Urinary bladder (tissue), 3 donors: ENCODE measurements at regions not wholly inside any gene's neighbourhood (a gene's known extent, or its start where the extent isn't known, plus 50 kb on each side); places are given as distances from the start of the nearest gene placed in this dataset.
"Not testable (repeated sequence)": the region's sequence is repeated elsewhere in the genome, so short reads cannot be mapped to it uniquely, and the experiment has no call there.

Source experiments
- DNase-seq: peaks from one replicate; pipeline ENCODE4 v3.0.0-alpha.2; 2015; ENCODE audit errors: extremely low spot score
- H3K27ac ChIP-seq: one replicate; pipeline ENCODE4 v1.5.1; 2013; ENCODE audit warnings: low read depth, mild to moderate bottlenecking, moderate library complexity
- H3K36me3 ChIP-seq: one replicate; pipeline ENCODE4 v1.6.1; 2013; ENCODE audit warnings: mild to moderate bottlenecking, moderate library complexity; ENCODE audit not compliant: insufficient read depth
- H3K4me1 ChIP-seq: one replicate; pipeline ENCODE4 v1.6.1; 2013; ENCODE audit warnings: mild to moderate bottlenecking, moderate library complexity; ENCODE audit not compliant: insufficient read depth
- H3K4me3 ChIP-seq: one replicate; pipeline ENCODE4 v1.5.1; 2013; ENCODE audit warnings: low read depth, low read length
- WGBS: extraction: QIAGEN DNeasy Blood & Tissue Kit; methylation state at CpG from one replicate; pipeline ENCODE4 v1.1.7; 2013; 5-methylcytosine and 5-hydroxymethylcytosine counted together
- donor health status: healthy with polysubstance abuse.
- donor health status: healthy.

DNA sequence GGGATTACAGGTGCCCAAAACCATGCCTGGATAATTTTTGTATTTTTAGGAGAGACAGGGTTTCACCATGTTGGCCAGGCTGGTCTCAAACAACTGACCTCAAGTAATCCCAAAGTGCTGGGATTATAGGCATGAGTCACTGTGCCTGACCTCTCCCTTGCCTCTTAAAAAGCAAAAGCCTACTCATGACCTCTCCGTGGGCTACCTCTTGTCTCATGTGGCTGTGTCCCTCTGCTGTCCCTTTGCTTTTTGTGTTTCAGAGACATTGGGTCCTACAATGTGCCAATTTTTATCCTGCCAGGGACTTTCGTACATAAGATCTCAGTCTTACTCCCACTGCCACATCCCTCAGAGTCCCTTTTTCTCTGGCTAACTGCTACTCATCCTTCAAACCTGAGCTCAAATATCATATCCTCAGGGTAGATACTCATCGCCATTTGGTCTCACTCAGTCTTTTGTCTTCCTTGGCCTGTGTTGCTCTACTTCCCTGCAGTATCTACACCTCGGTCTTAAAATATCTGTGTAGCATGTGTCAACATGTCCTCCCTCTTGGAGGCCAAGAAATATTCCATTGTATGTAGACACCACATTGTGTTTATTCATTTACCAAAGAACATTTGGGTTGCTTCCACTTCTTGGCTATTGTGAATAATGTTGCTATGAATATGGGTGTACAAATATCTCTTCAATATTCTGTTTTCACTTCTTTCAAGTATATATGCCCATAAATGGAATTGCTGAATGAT, 465.0 kb upstream of the KLF6 start:
- WGBS = 89% methylated on average over 4 of the region's 4 CpGs
- no peak overlapping the region for H3K4me3 ChIP-seq
- H3K27ac ChIP-seq = no peak overlapping the region
- no peaks in the 10 kb centered on the region for H3K36me3 ChIP-seq
- no peak for DNase-seq
- peaks cover 2% of the 10 kb centered on the region for H3K4me1 ChIP-seq

DNA sequence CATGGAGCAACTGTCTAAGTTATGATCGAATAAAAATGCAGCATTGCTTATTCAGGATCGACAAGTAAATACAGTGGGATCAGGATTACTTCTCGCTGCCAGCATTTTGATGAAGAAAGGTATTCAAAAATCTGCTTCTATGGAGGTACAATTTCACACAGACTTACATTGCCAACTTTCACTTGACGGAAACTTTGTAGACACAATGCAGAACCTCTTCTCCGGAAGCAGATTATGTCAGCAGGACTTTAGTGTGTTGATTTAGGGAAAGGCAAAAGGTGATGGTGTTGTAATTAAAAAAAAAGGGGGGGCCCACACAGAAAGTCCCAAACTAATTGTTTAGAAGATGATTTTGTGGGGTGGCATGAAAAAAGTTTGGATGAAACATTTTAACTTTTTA, 462.4 kb upstream of the KLF6 start:
- Histone ChIP-seq H3K27ac (no peak overlapping the region), H3K36me3 (no peaks in the 10 kb centered on the region), H3K4me1 (peaks cover 5% of the 10 kb centered on the region), H3K4me3 (no peak overlapping the region)
- WGBS = 84% methylated on average over 5 of the region's 5 CpGs
- DNase-seq = no peak

DNA sequence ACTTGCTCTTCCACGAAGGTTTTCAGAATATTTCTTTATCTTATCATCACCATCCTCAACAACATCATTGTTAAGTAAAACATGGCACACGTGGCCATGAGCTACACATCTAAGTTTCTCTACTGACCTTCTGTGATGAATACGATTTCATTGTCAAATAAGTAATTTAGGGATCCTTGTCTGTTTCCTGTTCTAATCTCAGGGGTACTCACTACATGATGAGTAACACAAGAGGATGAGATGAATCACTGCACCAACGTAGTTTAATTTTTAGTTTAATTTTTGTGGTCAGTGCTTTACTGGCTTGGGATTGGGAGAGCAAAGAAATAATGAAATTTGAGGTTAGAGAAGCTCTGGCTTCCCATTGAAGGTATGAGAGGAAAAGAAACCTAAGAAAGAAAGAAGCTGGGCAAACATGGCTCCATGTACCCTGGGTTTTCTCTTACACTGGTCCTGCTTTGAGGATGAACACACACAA, 461.9 kb upstream of the KLF6 start:
- DNase-seq = no peak
- no peak overlapping the region for H3K27ac ChIP-seq
- peaks cover 5% of the 10 kb centered on the region for H3K4me1 ChIP-seq
- 37% methylated on average over 4 of the region's 4 CpGs for whole genome bisulfite sequencing
- no peak overlapping the region for H3K4me3 ChIP-seq
- no peaks in the 10 kb centered on the region for H3K36me3 ChIP-seq

DNA sequence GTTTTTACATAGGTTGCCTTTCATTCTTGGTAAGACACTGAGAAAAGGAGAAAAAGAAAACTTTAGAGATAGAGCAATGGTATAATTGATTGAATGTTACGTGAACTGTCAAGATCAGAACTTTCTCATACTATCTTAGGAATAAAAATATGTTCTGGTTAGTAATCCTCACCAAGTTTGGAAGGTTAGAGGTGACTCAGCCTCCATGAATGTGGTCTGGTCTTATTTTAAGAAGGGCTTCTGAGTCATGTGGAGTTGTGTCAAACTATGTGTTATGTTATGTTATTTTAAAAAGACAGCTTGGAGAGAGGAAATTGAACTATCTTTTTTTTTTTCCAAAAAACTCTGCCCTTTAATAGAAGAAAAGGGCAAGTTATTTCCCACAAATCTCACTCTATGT, 458.6 kb upstream of the KLF6 start:
- H3K27ac ChIP-seq = no peak overlapping the region
- whole genome bisulfite sequencing = 28% methylated on average over 1 of the region's 1 CpG
- no peaks in the 10 kb centered on the region for H3K36me3 ChIP-seq
- H3K4me1 ChIP-seq = peaks cover 3% of the 10 kb centered on the region
- H3K4me3 ChIP-seq = no peak overlapping the region
- DNase-seq = no peak

DNA sequence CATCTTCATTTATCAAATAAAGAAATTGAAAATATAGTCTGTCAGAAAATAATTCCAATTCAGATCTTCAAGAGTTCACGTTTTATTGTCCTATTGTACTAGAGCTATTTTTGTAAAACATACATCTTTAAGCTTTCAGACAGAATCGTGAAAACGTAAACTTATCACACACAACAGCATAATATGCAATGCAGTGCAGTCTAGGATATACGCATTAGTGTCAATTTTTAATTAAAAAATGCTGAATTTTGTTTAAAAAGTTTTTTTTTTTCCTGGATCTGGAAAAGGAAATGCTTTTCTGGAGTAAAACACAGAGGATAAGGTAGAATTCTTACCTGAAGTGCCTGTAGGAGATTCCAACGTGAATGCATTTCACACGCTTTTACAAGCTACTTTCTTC, 458.2 kb upstream of the KLF6 start:
- no peak overlapping the region for H3K4me3 ChIP-seq
- no peak for DNase-seq
- peaks cover 3% of the 10 kb centered on the region for H3K4me1 ChIP-seq
- 55% methylated on average over 6 of the region's 6 CpGs for WGBS
- peak overlapping the region; percentile 18 for H3K27ac ChIP-seq
- H3K36me3 ChIP-seq = no peaks in the 10 kb centered on the region

DNA sequence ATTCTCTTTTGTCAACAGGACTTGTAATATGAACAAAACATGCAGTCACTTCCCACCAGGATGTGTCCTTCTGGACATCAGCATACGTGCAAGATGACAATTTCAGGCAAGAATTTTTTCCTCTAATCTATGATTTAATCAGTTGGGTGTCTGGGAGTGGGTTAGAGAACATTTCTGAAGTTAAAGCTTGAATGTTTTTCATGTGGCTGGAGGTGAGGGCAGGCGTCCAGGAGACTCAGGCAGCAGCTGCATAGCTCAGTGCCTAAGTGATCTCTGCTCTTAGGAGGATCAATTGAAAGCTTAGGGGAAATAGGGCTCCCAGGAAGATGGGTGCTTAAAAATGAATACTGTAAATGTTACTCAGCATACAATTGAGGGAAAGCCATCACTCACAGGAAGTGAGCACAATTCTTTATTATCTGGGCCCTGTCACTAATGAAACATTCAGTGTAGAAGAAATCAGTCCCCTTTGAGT, 457.6 kb upstream of the KLF6 start:
- no peaks in the 10 kb centered on the region for H3K36me3 ChIP-seq
- peaks cover 3% of the 10 kb centered on the region for H3K4me1 ChIP-seq
- H3K4me3 ChIP-seq = no peak overlapping the region
- peak overlapping the region; percentile 18 for H3K27ac ChIP-seq
- DNase-seq = no peak
- 17% methylated on average over 2 of the region's 2 CpGs for WGBS

DNA sequence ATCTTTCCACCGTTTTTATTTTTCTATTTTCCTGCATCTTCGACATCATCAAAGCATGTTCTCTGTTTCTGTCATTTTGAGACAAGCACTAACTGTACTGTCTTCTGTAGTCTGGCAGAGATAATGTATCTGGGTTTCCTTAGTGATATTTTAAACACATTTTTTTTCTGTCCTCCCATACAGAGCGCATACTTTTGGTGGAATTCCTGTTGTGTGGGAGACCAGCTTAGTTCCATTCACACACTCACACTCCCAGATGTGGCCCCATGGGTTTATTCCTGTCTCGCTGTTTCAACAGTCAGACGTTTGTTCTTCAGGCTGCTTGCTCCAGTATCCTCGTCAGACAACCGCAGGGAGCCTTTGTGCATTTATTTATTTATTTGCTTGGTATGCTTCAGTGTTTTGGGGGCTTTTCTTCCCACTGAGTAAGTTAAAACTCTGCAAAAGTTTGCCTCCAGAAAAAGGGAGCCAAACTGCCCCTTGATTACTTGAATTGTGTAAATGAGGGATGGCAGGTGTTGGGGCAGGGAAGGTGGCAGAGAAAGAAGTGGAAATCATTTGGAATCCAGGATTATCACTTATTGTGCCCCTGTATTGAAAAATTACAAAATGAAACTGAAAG, 456.8 kb upstream of the KLF6 start:
- WGBS = 13% methylated on average over 7 of the region's 7 CpGs

DNA sequence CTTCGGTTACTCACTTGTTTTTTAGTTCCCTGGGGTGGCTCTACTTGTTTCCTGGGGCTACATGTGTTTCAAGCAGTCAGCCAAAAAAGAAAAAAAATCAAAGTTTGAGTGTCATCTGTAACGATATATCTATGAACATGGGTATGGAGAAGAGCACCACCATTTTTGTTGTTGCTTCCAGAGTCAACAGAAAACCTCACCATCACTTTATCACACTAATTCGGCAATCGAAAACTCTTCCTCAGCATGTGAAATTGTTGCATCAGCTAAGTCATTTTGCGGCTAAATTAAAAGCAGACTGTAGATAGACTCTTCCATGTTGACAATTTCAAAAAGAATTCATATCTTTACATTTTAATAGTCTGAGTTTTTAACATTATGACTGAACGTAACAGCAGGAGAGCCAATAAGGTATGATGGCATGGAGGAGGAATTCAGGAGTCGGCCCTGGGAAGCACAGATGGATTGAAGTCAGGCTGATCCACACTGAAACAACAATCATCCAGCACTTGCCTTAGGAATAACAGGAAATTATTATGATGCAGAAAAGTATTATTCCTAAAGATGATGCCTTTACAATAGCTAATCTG, 455.7 kb upstream of the KLF6 start:
- Histone ChIP-seq H3K4me1 (peaks cover 3% of the 10 kb centered on the region), H3K36me3 (no peaks in the 10 kb centered on the region), H3K27ac (no peak overlapping the region), H3K4me3 (no peak overlapping the region)
- DNase-seq = no peak
- WGBS = 81% methylated on average over 7 of the region's 7 CpGs

More for the DNA sequence above, 456.8 kb upstream of the KLF6 start:
- Histone ChIP-seq H3K36me3 (no peaks in the 10 kb centered on the region), H3K27ac (peak overlapping the region; percentile 52), H3K4me3 (no peak overlapping the region), H3K4me1 (peaks cover 3% of the 10 kb centered on the region)
- peak; percentile 78 for DNase-seq

DNA sequence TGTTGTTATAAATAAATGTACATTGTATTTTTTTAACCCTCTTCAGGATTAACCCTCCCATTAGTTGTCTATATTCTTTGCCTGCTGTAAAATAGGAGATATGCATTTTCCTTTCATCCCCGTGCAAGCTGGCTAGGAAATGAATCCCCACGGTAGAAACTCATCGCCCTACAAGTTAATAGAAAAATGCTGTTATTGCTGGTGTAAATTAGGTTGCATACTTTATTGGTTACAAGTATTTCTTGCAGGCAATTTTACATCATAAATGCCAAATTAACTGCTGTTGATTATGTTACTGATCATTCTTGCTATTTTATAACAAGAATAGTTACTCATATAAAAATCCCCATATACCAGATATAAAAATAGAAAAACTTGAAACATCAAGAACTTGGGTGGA, 454.2 kb upstream of the KLF6 start:
- H3K27ac ChIP-seq = no peak overlapping the region
- no peaks in the 10 kb centered on the region for H3K36me3 ChIP-seq
- peaks cover 3% of the 10 kb centered on the region for H3K4me1 ChIP-seq
- no peak for DNase-seq
- no peak overlapping the region for H3K4me3 ChIP-seq
- 95% methylated on average over 3 of the region's 3 CpGs for WGBS

DNA sequence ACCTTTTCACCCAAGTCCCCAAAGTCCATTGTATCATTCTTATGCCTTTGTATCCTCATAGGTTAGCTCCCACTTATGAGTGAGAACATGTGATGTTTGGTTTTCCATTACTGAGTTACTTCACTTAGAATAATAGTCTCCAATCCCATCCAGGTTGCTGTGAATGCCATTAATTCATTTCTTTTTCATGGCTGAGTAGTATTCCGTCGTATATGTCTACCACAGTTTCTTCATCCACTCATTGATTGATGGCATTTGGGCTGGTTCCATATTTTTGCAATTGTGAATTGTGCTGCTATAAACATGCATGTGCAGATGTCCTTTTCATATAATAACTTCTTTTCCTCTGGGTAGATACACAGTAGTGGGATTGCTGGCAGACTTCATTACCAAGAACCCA, 451.9 kb upstream of the KLF6 start:
- not testable (repeated sequence) for H3K4me3 ChIP-seq, H3K36me3 ChIP-seq, H3K4me1 ChIP-seq, DNase-seq, H3K27ac ChIP-seq
- 98% methylated on average over 2 of the region's 2 CpGs for WGBS

DNA sequence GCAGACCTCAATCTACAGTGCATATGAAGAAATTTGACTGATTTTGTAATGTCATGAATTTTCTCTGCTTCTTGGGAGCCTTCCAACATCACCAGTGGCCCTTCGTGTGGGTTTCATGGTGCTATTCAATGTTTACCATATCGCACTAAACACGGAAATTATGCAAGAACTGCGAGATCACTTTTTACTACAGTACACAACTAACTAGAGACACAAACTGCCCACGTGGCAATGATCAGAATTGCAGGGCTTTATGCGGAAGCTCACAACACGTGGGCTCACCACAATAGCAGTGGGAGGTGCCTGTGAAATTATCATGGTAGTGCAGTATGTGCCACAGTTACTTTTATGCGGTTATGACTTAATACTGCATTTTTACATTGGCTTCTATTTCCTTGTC, 449.7 kb upstream of the KLF6 start:
- H3K4me1 ChIP-seq = no peaks in the 10 kb centered on the region
- no peak for DNase-seq
- no peaks in the 10 kb centered on the region for H3K36me3 ChIP-seq
- 82% methylated on average over 8 of the region's 8 CpGs for WGBS
- H3K27ac ChIP-seq = no peak overlapping the region
- no peak overlapping the region for H3K4me3 ChIP-seq

DNA sequence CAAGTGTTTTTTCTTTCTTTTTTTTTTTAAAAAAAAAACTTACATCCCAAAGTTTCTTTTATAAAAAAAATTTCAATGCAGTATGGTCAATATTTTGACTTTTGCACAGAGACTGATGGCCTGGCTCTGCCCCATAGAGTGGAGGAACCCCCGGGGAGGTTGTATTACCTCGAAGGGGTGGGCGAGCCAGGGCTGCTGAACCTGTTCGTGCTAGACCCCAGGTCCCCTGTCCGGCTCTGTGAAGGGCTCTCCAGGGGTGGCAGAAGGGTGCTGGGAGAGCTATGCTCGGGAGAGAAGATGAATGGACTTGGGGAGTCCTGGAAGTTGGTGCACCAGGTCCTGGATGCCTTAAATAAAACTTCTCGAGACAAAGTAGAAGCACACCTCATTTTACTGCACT, 446.4 kb upstream of the KLF6 start:
- Histone ChIP-seq H3K27ac (no peak overlapping the region), H3K4me3 (no peak overlapping the region), H3K36me3 (no peaks in the 10 kb centered on the region), H3K4me1 (no peaks in the 10 kb centered on the region)
- whole genome bisulfite sequencing = 95% methylated on average over 7 of the region's 7 CpGs
- no peak for DNase-seq

DNA sequence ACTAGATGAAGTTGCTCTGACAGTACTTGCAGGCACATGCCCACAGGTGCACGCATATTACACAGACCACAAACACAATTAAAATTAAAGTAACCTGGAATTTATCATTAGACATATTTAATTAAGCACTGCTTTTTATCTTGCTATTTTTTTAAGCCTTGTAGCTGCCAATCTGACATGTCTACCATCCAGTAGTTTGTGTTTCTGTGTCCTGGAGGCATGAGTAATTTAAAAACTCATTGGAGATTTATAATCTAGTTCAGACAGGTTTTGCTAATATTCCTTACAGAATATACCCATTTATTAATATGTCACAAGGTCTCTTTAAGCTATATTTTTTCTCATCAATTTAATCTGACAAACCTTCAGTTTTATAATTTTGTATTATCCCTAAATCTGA, 445.0 kb upstream of the KLF6 start:
- 81% methylated on average over 1 of the region's 1 CpG for WGBS
- H3K27ac ChIP-seq = no peak overlapping the region
- H3K4me3 ChIP-seq = no peak overlapping the region
- DNase-seq = no peak
- H3K36me3 ChIP-seq = no peaks in the 10 kb centered on the region
- H3K4me1 ChIP-seq = no peaks in the 10 kb centered on the region

DNA sequence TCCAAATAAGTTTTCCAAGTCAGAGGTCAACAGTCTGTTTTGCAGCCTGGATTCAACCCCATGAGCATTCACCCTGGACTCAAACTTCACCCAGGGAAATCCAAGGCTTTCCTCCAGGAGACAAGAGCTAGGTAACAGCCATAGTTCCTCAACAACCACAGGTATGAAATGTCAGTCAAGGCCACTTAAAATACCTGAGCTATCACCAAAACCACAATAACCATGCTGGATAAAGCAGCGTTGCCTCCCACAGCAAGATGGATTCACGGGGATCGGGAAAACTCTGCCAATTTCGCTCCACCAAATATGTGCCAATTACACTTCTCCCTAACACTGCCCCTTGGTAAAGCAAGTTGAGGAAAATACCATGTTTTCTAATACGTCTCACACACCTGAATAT, 444.1 kb upstream of the KLF6 start:
- H3K27ac ChIP-seq = no peak overlapping the region
- no peak for DNase-seq
- no peaks in the 10 kb centered on the region for H3K36me3 ChIP-seq
- no peaks in the 10 kb centered on the region for H3K4me1 ChIP-seq
- 96% methylated on average over 5 of the region's 5 CpGs for WGBS
- H3K4me3 ChIP-seq = no peak overlapping the region
